HFFc6 (cell line): ENCODE measurements at regions not wholly inside any gene's neighbourhood (a gene's known extent, or its start where the extent isn't known, plus 50 kb on each side); places are given as distances from the start of the nearest gene placed in this dataset.

ENCODE experiments used
- DNase-seq: peaks from one replicate; pipeline ENCODE4 v3.0.0-alpha.2; 2018
- H3K27ac Mint-ChIP-seq: 2 replicates; pipeline ENCODE4 v1.8.0; 2020; ENCODE audit warnings: mild to moderate bottlenecking, mixed read lengths
- H3K27me3 Mint-ChIP-seq: 2 replicates; pipeline ENCODE4 v1.8.0; 2021; ENCODE audit warnings: mild to moderate bottlenecking, moderate library complexity, mixed read lengths; ENCODE audit not compliant: insufficient read depth
- H3K36me3 Mint-ChIP-seq: 2 replicates; pipeline ENCODE4 v1.8.0; 2021; ENCODE audit warnings: low read depth, mixed read lengths
- H3K4me1 Mint-ChIP-seq: 2 replicates; pipeline ENCODE4 v1.8.0; 2020; ENCODE audit warnings: low read depth, mixed read lengths
- H3K4me3 Mint-ChIP-seq: 2 replicates; pipeline ENCODE4 v1.8.0; 2020; ENCODE audit warnings: mild to moderate bottlenecking, moderate library complexity, mixed read lengths
- H3K9me3 Mint-ChIP-seq: 2 replicates; pipeline ENCODE4 v1.8.0; 2020; ENCODE audit warnings: mild to moderate bottlenecking, mixed read lengths
- TF ChIP-seq, protein P1 (sequence below): fragments of 200-600 bp; sonication (generic); IDR thresholded peaks from 2 replicates; pipeline ENCODE4 v1.5.0; 2021; ENCODE audit warnings: antibody characterized with exemption, mild to moderate bottlenecking

DNA sequence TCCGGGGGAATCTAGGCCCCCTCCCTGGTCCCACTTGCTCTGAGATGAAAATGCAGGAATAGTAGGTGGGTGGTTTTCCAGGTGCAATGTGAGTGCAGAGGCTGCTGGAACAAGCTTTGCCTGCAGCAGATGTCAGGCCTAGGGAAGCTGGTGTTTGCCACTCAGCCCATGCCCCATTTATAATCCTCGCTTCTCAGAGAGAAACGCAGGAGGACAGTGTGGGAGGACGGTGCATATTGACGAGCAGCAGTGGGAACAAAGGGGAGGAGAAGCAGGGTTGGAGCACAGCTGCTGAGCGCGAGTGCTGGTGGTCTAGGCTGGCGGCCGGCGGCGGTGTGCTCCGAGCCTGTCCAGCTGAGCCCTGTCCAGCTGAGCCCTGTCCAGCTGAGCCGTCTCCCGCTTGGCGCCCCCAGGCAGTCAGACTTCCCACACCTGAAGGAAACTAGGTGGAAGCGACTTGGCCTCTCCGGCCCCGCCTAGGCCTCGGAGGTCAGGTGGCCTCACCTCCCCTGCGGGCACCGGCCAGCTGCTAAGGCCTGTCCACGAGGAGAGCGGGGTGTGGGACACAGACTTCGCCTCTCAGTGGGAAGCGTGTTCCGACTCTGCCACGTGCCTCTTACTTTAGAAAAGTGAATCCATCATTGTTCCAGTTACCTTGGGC, 49.7 kb upstream of the FRMD1 start:
- TF ChIP-seq, protein P1, sequence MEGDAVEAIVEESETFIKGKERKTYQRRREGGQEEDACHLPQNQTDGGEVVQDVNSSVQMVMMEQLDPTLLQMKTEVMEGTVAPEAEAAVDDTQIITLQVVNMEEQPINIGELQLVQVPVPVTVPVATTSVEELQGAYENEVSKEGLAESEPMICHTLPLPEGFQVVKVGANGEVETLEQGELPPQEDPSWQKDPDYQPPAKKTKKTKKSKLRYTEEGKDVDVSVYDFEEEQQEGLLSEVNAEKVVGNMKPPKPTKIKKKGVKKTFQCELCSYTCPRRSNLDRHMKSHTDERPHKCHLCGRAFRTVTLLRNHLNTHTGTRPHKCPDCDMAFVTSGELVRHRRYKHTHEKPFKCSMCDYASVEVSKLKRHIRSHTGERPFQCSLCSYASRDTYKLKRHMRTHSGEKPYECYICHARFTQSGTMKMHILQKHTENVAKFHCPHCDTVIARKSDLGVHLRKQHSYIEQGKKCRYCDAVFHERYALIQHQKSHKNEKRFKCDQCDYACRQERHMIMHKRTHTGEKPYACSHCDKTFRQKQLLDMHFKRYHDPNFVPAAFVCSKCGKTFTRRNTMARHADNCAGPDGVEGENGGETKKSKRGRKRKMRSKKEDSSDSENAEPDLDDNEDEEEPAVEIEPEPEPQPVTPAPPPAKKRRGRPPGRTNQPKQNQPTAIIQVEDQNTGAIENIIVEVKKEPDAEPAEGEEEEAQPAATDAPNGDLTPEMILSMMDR, result no peak
- Mint-ChIP-seq H3K27ac (no peak overlapping the region), H3K27me3 (peaks cover 6% of the 10 kb centered on the region), H3K4me3 (no peak overlapping the region), H3K9me3 (peaks cover 16% of the 10 kb centered on the region), H3K36me3 (0 out of 2 replicates have a peak, but pooled peaks cover 5% of the 10 kb centered on the region), H3K4me1 (peaks cover 8% of the 10 kb centered on the region; the same call in 1 of the 2 replicates)
- no peak for DNase-seq
